GM23338 (cell line): ENCODE measurements at regions not wholly inside any gene's neighbourhood (a gene's known extent, or its start where the extent isn't known, plus 50 kb on each side); places are given as distances from the start of the nearest gene placed in this dataset.

ENCODE experiments used
- ATAC-seq: fragments of 200-7000 bp; cut with Tn5 transposase; 3 replicates; pipeline ENCODE4 v1.9.1; 2020
- DNase-seq: peaks from one replicate; pipeline ENCODE4 v3.0.0-alpha.2; 2015; ENCODE audit warnings: low spot score
- H2AFZ ChIP-seq: fragments of 200-600 bp; sonication (generic); 2 replicates; pipeline ENCODE4 v1.8.0; 2016; ENCODE audit warnings: antibody characterized with exemption, mild to moderate bottlenecking, moderate library complexity
- H3F3A ChIP-seq: fragments of 200-600 bp; sonication (generic); replicated peaks from 2 replicates; pipeline ENCODE4 v1.8.0; 2017; ENCODE audit warnings: antibody characterized with exemption, mixed run types, low read depth
- H3K27ac ChIP-seq: fragments of 200-600 bp; sonication (generic); 2 replicates; pipeline ENCODE4 v1.6.1; 2016; ENCODE audit warnings: low read depth
- H3K27me3 ChIP-seq: fragments of 200-600 bp; sonication (generic); 2 replicates; pipeline ENCODE4 v1.8.0; 2016; ENCODE audit warnings: mild to moderate bottlenecking, mixed run types, moderate library complexity; ENCODE audit not compliant: insufficient read depth
- H3K36me3 ChIP-seq: fragments of 200-600 bp; sonication (generic); 2 replicates; pipeline ENCODE4 v1.8.0; 2016; ENCODE audit warnings: mild to moderate bottlenecking; ENCODE audit not compliant: insufficient read depth
- H3K4me1 ChIP-seq: fragments of 200-600 bp; sonication (generic); 2 replicates; pipeline ENCODE4 v1.8.0; 2016; ENCODE audit warnings: mild to moderate bottlenecking, moderate library complexity; ENCODE audit not compliant: insufficient read depth
- H3K4me2 ChIP-seq: fragments of 200-600 bp; sonication (generic); 2 replicates; pipeline ENCODE4 v1.7.1; 2017; ENCODE audit warnings: mixed run types
- H3K4me3 ChIP-seq: fragments of 200-600 bp; sonication (generic); 2 replicates; pipeline ENCODE4 v1.6.1; 2016; ENCODE audit warnings: mixed run types
- H3K79me2 ChIP-seq: fragments of 200-600 bp; sonication (generic); replicated peaks from 2 replicates; pipeline ENCODE4 v1.8.0; 2017; ENCODE audit warnings: mild to moderate bottlenecking; ENCODE audit not compliant: insufficient read depth
- H3K9me2 ChIP-seq: fragments of 200-600 bp; sonication (generic); 2 replicates; pipeline ENCODE4 v1.8.0; 2017; ENCODE audit not compliant: insufficient read depth
- H4K20me1 ChIP-seq: fragments of 200-600 bp; sonication (generic); replicated peaks from 2 replicates; pipeline ENCODE4 v1.8.0; 2017; ENCODE audit warnings: mild to moderate bottlenecking; ENCODE audit not compliant: insufficient read depth
- H3K27ac Mint-ChIP-seq: 2 replicates; pipeline ENCODE4 v1.8.0; 2020; ENCODE audit warnings: inconsistent platforms, mild to moderate bottlenecking, moderate library complexity, mixed read lengths
- H3K27me3 Mint-ChIP-seq: 3 replicates; pipeline ENCODE4 v1.8.0; 2022; ENCODE audit warnings: low read depth, mild to moderate bottlenecking, moderate library complexity, mixed read lengths, inconsistent platforms; ENCODE audit not compliant: insufficient read depth, poor library complexity
- H3K36me3 Mint-ChIP-seq: 3 replicates; pipeline ENCODE4 v1.8.0; 2021; ENCODE audit warnings: low read depth, mild to moderate bottlenecking, inconsistent platforms, moderate library complexity, mixed read lengths
- H3K4me1 Mint-ChIP-seq: 3 replicates; pipeline ENCODE4 v1.8.0; 2020; ENCODE audit warnings: mild to moderate bottlenecking, inconsistent platforms, mixed read lengths
- H3K4me3 Mint-ChIP-seq: 3 replicates; pipeline ENCODE4 v1.8.0; 2021; ENCODE audit warnings: moderate library complexity, mild to moderate bottlenecking, inconsistent platforms, mixed read lengths
- H3K9me3 Mint-ChIP-seq: 3 replicates; pipeline ENCODE4 v1.8.0; 2020; ENCODE audit warnings: moderate library complexity, mild to moderate bottlenecking, inconsistent platforms, mixed read lengths
- CREB1 ChIP-seq: fragments of 250-450 bp; sonication (Bioruptor Pico); IDR thresholded peaks from 2 replicates; pipeline ENCODE4 v1.5.0; 2020; ENCODE audit warnings: low read depth, mild to moderate bottlenecking, moderate library complexity
- EZH2 ChIP-seq: fragments of 200-600 bp; sonication (generic); IDR thresholded peaks from one replicate; pipeline ENCODE4 v1.8.0; 2017; ENCODE audit warnings: antibody characterized with exemption, mild to moderate bottlenecking, low read depth; ENCODE audit not compliant: unreplicated experiment
- EZH2phosphoT487 ChIP-seq: fragments of 200-600 bp; sonication (generic); IDR thresholded peaks from one replicate; pipeline ENCODE4 v1.8.1; 2018; ENCODE audit warnings: antibody characterized with exemption; ENCODE audit not compliant: unreplicated experiment
- JUNB ChIP-seq: IDR thresholded peaks from one replicate; pipeline ENCODE4 v1.6.1; 2016; ENCODE audit warnings: antibody characterized with exemption; ENCODE audit not compliant: unreplicated experiment
- NANOG ChIP-seq: IDR thresholded peaks from 2 replicates; pipeline ENCODE4 v1.6.1; 2016; ENCODE audit warnings: antibody characterized with exemption, borderline replicate concordance
- POLR2AphosphoS5 ChIP-seq: IDR thresholded peaks from 2 replicates; pipeline ENCODE4 v1.6.1; 2016; ENCODE audit warnings: antibody characterized with exemption, low read depth
- ZNF114 ChIP-seq: fragments of 250-450 bp; sonication (Bioruptor Pico); IDR thresholded peaks from 2 replicates; pipeline ENCODE4 v1.5.0; 2020; ENCODE audit warnings: mild to moderate bottlenecking, moderate library complexity
- ZNF331 ChIP-seq: fragments of 250-450 bp; sonication (Bioruptor Pico); IDR thresholded peaks from 2 replicates; pipeline ENCODE4 v1.5.0; 2020; ENCODE audit warnings: low read depth, mild to moderate bottlenecking, moderate library complexity
- ZNF462 ChIP-seq: fragments of 250-450 bp; sonication (Bioruptor Pico); IDR thresholded peaks from 2 replicates; pipeline ENCODE4 v1.5.0; 2020; ENCODE audit warnings: mild to moderate bottlenecking, moderate library complexity
- TF ChIP-seq, protein P1 (sequence below): IDR thresholded peaks from 2 replicates; pipeline ENCODE4 v1.6.1; 2016; ENCODE audit warnings: antibody characterized with exemption

- no peak for TF ChIP-seq JUNB
These were observed 663.7 kb upstream of the MEF2C start (continued) for GRCh38 chr5:89546657-89547056.

DNA sequence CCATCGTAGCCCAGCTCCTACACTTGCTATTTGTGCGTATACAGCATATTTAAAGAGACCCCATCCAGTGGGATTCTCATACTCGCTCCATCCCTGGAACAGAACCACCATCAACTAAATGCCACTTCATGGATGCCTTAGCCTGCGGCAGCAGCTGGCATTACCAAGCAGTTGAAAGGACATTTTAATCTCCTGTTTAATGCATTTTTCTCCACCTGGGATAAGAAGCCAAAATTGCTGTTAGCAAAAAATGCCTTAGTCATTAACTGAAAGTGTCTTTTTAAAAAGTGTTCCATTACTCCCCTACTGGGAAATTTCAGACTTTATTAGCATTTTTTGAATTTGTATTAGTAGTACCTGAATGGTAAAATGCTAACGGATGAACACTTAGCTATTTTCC lies 662.6 kb upstream of the MEF2C start:
- TF ChIP-seq ZNF114 (CRISPR knock-in tag) = no peak
- no peak for TF ChIP-seq POLR2AphosphoS5
- TF ChIP-seq NANOG = no peak
- TF ChIP-seq ZNF331 (CRISPR knock-in tag) = no peak
- TF ChIP-seq EZH2 = no peak
- TF ChIP-seq, protein P1, sequence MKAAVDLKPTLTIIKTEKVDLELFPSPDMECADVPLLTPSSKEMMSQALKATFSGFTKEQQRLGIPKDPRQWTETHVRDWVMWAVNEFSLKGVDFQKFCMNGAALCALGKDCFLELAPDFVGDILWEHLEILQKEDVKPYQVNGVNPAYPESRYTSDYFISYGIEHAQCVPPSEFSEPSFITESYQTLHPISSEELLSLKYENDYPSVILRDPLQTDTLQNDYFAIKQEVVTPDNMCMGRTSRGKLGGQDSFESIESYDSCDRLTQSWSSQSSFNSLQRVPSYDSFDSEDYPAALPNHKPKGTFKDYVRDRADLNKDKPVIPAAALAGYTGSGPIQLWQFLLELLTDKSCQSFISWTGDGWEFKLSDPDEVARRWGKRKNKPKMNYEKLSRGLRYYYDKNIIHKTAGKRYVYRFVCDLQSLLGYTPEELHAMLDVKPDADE = no peak
- Histone ChIP-seq H3K27ac (no peak overlapping the region), H3K4me3 (no peak overlapping the region), H3K36me3 (no peaks in the 10 kb centered on the region), H3K4me2 (peak overlapping the region; percentile 12), H3K4me1 (peaks cover 26% of the 10 kb centered on the region), H3K79me2 (no peaks in the 10 kb centered on the region), H3F3A (no peaks in the 10 kb centered on the region), H3K27me3 (no peaks in the 10 kb centered on the region), H3K9me2 (no peaks in the 10 kb centered on the region), H2AFZ (no peak overlapping the region), H4K20me1 (no peaks in the 10 kb centered on the region)
- ATAC-seq (no peak), DNase-seq (no peak)
- Mint-ChIP-seq H3K4me1 (peaks cover 22% of the 10 kb centered on the region), H3K9me3 (no peaks in the 10 kb centered on the region), H3K27ac (peak overlapping the region; percentile 84; the same call in 1 of the 2 replicates), H3K27me3 (no peaks in the 10 kb centered on the region), H3K36me3 (no peaks in the 10 kb centered on the region), H3K4me3 (no peak overlapping the region)

DNA sequence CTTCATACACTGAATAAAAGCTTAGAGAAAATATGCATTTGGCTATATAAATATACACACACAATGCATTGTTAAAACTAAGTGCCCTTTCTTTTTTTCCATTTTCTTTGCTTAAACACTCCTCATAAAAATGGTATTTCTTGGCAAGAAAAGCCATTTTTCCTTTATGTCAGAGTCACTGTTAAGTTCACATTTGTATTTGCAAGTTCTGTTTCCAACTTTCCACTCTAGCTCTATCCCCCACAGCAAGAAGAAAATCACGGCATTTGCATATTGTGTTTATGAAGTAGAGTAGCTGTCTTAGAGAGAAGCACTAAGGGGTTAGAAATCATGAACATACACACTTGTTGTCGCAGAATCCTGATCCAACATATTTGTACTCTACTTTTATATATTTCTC lies 662.1 kb upstream of the MEF2C start:
- no peaks in the 10 kb centered on the region for H3K9me2 ChIP-seq
- Mint-ChIP-seq H3K27ac (peak overlapping the region; percentile 84), H3K36me3 (no peaks in the 10 kb centered on the region), H3K9me3 (no peaks in the 10 kb centered on the region), H3K4me1 (peaks cover 22% of the 10 kb centered on the region), H3K4me3 (no peak overlapping the region), H3K27me3 (no peaks in the 10 kb centered on the region)
- ATAC-seq (no peak), DNase-seq (no peak)
- no peaks in the 10 kb centered on the region for H3K27me3 ChIP-seq
- peak overlapping the region; percentile 12; the same call in 1 of the 2 replicates for H3K4me2 ChIP-seq
- no peaks in the 10 kb centered on the region for H3K79me2 ChIP-seq
- no peak overlapping the region for H2AFZ ChIP-seq
- no peaks in the 10 kb centered on the region for H4K20me1 ChIP-seq
- H3K4me3 ChIP-seq = no peak overlapping the region
- TF ChIP-seq ZNF114 (CRISPR knock-in tag) (no peak), NANOG (no peak), ZNF462 (no peak), EZH2 (no peak), CREB1 (CRISPR knock-in tag) (no peak), EZH2phosphoT487 (no peak)
- no peaks in the 10 kb centered on the region for H3F3A ChIP-seq
- H3K4me1 ChIP-seq = peaks cover 26% of the 10 kb centered on the region
- H3K27ac ChIP-seq = no peak overlapping the region
- no peaks in the 10 kb centered on the region for H3K36me3 ChIP-seq
